SK-N-MC (cell line): ENCODE measurements at regions not wholly inside any gene's neighbourhood (a gene's known extent, or its start where the extent isn't known, plus 50 kb on each side); places are given as distances from the start of the nearest gene placed in this dataset.

Experiments used
- EZH2 ChIP-seq: fragments of 200-600 bp; sonication (generic); IDR thresholded peaks from one replicate; pipeline ENCODE4 v1.6.1; 2017; ENCODE audit warnings: antibody characterized with exemption
- FOXP2 ChIP-seq: optimal IDR thresholded peaks from 2 replicates; pipeline ENCODE3; 2011; ENCODE audit warnings: mild to moderate bottlenecking, moderate library complexity; ENCODE audit not compliant: insufficient read depth; ENCODE audit errors: extremely low read length, control extremely low read depth
- POLR2AphosphoS5 ChIP-seq: IDR thresholded peaks from 2 replicates; pipeline ENCODE4 v1.6.1; 2012; ENCODE audit warnings: mild to moderate bottlenecking, low read depth, low read length, borderline replicate concordance

DNA sequence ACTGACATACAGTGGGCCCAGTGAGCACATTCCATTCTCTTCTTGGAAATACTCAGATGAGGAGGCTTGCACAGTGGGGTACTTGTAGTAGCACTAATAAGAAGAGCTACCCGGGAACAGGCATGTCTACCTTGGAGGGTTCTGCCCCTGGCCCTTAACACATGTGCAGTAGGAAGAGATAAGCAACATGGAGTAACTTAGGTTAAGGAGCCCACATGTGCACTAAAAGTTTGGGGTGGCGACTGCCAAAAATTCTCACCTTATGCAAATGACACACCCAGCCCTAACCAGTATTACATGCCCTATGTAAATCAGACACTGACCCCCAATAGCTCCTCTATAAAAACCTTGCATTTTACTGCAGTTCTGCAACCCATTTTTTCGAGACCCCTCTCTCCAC, 1313.3 kb downstream of the KCNT2 start:
- TF ChIP-seq EZH2 (no peak), POLR2AphosphoS5 (no peak), FOXP2 (no peak)
